Endodermal cell (in vitro differentiated cells): ENCODE measurements at regions not wholly inside any gene's neighbourhood (a gene's known extent, or its start where the extent isn't known, plus 50 kb on each side); places are given as distances from the start of the nearest gene placed in this dataset.

ENCODE experiments used
- DNase-seq: peaks from one replicate; pipeline ENCODE4 v3.0.0-alpha.2; 2017
- H3K27ac ChIP-seq: 2 replicates; pipeline ENCODE4 v1.5.1; 2013; ENCODE audit warnings: mild to moderate bottlenecking, low read depth, low read length, moderate library complexity
- H3K27me3 ChIP-seq: 2 replicates; pipeline ENCODE4 v1.6.1; 2013; ENCODE audit warnings: mild to moderate bottlenecking, low read length, moderate library complexity; ENCODE audit not compliant: insufficient read depth, control insufficient read depth, poor library complexity, severe bottlenecking
- H3K36me3 ChIP-seq: 2 replicates; pipeline ENCODE4 v1.7.0; 2013; ENCODE audit warnings: mild to moderate bottlenecking, low read length, moderate library complexity; ENCODE audit not compliant: control insufficient read depth, insufficient read depth
- H3K4me1 ChIP-seq: one replicate; pipeline ENCODE4 v1.7.0; 2013; ENCODE audit warnings: low read length; ENCODE audit not compliant: control insufficient read depth, insufficient read depth
- H3K4me3 ChIP-seq: 2 replicates; pipeline ENCODE4 v1.5.1; 2013; ENCODE audit warnings: mild to moderate bottlenecking, low read length, moderate library complexity
- H3K9ac ChIP-seq: 2 replicates; pipeline ENCODE4 v1.6.1; 2013; ENCODE audit warnings: mild to moderate bottlenecking, low read length, moderate library complexity; ENCODE audit not compliant: poor library complexity, severe bottlenecking; ENCODE audit errors: extremely low read depth
- H3K9me3 ChIP-seq: 2 replicates; pipeline ENCODE4 v1.6.1; 2013; ENCODE audit warnings: mild to moderate bottlenecking, low read length, moderate library complexity; ENCODE audit not compliant: control insufficient read depth
- H3K27ac Mint-ChIP-seq: 2 replicates; pipeline ENCODE4 v1.8.0; 2020; ENCODE audit warnings: mixed read lengths
- H3K27me3 Mint-ChIP-seq: 2 replicates; pipeline ENCODE4 v1.8.0; 2021; ENCODE audit warnings: mild to moderate bottlenecking, mixed read lengths; ENCODE audit not compliant: insufficient read depth
- H3K36me3 Mint-ChIP-seq: 2 replicates; pipeline ENCODE4 v1.8.0; 2020; ENCODE audit warnings: low read depth, mixed read lengths
- H3K4me1 Mint-ChIP-seq: 2 replicates; pipeline ENCODE4 v1.8.0; 2020; ENCODE audit warnings: mixed read lengths
- H3K4me3 Mint-ChIP-seq: 2 replicates; pipeline ENCODE4 v1.8.0; 2020; ENCODE audit warnings: mild to moderate bottlenecking, moderate library complexity, mixed read lengths
- H3K9me3 Mint-ChIP-seq: 2 replicates; pipeline ENCODE4 v1.8.0; 2020; ENCODE audit warnings: mild to moderate bottlenecking, mixed read lengths
- WGBS, 2 experiments: methylation state at CpG; one replicate each; pipeline versions ENCODE4 v1.1.5 to v1.1.7; 2013; ENCODE audit warnings: missing lambda C conversion rate in 2 of 2, mixed read lengths in 1 of 2; ENCODE audit not compliant: insufficient coverage in 1 of 2, insufficient read length in 1 of 2; 5-methylcytosine and 5-hydroxymethylcytosine counted together
- TF ChIP-seq, protein P1 (sequence below): fragments of 200-600 bp; sonication (generic); conservative IDR thresholded peaks from 2 replicates; pipeline ENCODE4 v1.5.0; 2021; ENCODE audit warnings: antibody characterized with exemption, mild to moderate bottlenecking

DNA sequence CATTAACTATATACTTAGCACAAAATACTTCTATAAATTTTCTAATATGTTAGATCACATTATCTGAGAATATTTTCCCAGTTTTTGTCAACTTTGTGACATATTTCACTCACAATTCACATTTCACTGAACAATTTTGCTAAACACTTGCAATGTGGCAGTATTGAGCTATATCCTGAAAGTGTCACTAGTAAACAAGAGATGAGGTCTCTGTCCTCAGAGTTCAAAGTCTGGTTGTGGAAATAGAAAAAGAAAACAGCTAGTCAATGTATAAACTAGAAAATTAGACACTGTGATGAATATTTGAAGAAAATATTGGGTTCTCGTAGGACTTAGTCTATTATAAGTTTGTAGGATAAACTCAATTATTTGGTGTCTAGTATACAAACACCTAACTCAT, 87.4 kb upstream of the CHORDC1 start:
- Mint-ChIP-seq H3K36me3 (no peaks in the 10 kb centered on the region), H3K9me3 (peaks cover 3% of the 10 kb centered on the region), H3K27me3 (no peaks in the 10 kb centered on the region), H3K4me1 (no peaks in the 10 kb centered on the region), H3K27ac (no peak overlapping the region), H3K4me3 (no peak overlapping the region)
- H3K4me3 ChIP-seq, result no peak overlapping the region
- TF ChIP-seq, protein P1, sequence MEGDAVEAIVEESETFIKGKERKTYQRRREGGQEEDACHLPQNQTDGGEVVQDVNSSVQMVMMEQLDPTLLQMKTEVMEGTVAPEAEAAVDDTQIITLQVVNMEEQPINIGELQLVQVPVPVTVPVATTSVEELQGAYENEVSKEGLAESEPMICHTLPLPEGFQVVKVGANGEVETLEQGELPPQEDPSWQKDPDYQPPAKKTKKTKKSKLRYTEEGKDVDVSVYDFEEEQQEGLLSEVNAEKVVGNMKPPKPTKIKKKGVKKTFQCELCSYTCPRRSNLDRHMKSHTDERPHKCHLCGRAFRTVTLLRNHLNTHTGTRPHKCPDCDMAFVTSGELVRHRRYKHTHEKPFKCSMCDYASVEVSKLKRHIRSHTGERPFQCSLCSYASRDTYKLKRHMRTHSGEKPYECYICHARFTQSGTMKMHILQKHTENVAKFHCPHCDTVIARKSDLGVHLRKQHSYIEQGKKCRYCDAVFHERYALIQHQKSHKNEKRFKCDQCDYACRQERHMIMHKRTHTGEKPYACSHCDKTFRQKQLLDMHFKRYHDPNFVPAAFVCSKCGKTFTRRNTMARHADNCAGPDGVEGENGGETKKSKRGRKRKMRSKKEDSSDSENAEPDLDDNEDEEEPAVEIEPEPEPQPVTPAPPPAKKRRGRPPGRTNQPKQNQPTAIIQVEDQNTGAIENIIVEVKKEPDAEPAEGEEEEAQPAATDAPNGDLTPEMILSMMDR, result no peak
- WGBS, 2 experiments, result no CpG with 5 or more reads among the region's 1 CpG
- H3K27me3 ChIP-seq, result no peaks in the 10 kb centered on the region
- DNase-seq, result no peak
- no peak overlapping the region for H3K9ac ChIP-seq
- H3K4me1 ChIP-seq, result no peaks in the 10 kb centered on the region
- H3K27ac ChIP-seq, result no peak overlapping the region
- H3K9me3 ChIP-seq, result no peaks in the 10 kb centered on the region
- H3K36me3 ChIP-seq, result no peaks in the 10 kb centered on the region

DNA sequence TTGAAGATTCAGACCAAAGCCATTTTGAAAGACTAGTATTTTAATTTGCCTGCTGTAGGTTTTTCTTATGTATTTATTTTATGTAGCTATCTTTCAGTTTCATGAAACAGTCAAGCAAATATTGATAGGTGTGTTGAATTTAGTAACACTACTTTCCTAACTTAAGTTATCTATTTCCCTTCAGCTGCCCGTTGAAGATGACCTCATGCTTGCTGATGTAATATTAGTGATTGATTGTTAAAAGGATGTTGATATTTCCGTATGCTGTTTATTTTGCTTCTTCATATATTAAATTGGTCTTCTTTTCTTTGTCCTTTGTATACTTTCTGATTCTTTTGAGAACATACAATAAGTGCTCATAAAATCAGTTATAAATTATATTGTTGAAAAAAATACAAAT, 86.8 kb upstream of the CHORDC1 start:
- no peaks in the 10 kb centered on the region for H3K4me1 Mint-ChIP-seq
- H3K9ac ChIP-seq, result no peak overlapping the region
- H3K4me1 ChIP-seq, result no peaks in the 10 kb centered on the region
- H3K27me3 ChIP-seq, result no peaks in the 10 kb centered on the region
- H3K36me3 ChIP-seq, result no peaks in the 10 kb centered on the region
- H3K4me3 ChIP-seq, result no peak overlapping the region
- no peaks in the 10 kb centered on the region for H3K27me3 Mint-ChIP-seq
- no peak overlapping the region for H3K4me3 Mint-ChIP-seq
- no peaks in the 10 kb centered on the region for H3K36me3 Mint-ChIP-seq
- DNase-seq, result no peak
- H3K27ac ChIP-seq, result no peak overlapping the region
- TF ChIP-seq, protein P1, result no peak
- no peak overlapping the region for H3K27ac Mint-ChIP-seq
- no CpG with 5 or more reads among the region's 2 CpGs for WGBS, 2 experiments
- peaks cover 3% of the 10 kb centered on the region for H3K9me3 Mint-ChIP-seq
- no peaks in the 10 kb centered on the region for H3K9me3 ChIP-seq

DNA sequence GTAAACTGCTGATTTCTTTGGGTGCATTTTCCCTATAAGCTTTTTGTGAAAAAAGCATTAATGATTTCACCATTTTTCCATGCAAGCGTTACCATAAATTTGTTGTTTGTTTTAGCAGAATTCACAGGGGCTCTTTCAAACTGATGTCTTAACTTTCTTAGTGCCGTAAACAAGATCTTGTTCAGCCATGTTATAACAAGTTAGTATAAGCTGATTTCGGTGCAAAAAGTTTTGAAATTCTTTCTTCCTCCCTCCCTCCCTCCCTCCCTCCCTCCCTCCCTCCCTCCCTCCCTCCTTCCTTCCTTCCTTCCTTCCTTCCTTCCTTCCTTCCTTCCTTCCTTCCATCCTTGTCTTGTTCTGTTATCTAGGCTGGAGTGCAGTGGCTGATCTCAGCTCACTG, 71.7 kb upstream of the CHORDC1 start:
- Mint-ChIP-seq H3K27me3 (no peaks in the 10 kb centered on the region), H3K36me3 (no peaks in the 10 kb centered on the region), H3K4me3 (no peak overlapping the region), H3K9me3 (no peaks in the 10 kb centered on the region), H3K27ac (no peak overlapping the region), H3K4me1 (no peaks in the 10 kb centered on the region)
- no peaks in the 10 kb centered on the region for H3K36me3 ChIP-seq
- TF ChIP-seq, protein P1, result no peak
- no peaks in the 10 kb centered on the region for H3K27me3 ChIP-seq
- no peak overlapping the region for H3K27ac ChIP-seq
- WGBS, 2 experiments, result 86 to 89% methylated on average over 1 to 2 of the region's 3 CpGs
- H3K4me3 ChIP-seq, result no peak overlapping the region
- no peaks in the 10 kb centered on the region for H3K4me1 ChIP-seq
- DNase-seq, result no peak
- H3K9ac ChIP-seq, result no peak overlapping the region
- no peaks in the 10 kb centered on the region for H3K9me3 ChIP-seq
